ENCODE measurements at regions not wholly inside any gene's neighbourhood (a gene's known extent, or its start where the extent isn't known, plus 50 kb on each side); places are given as distances from the start of the nearest gene placed in this dataset.

DNA sequence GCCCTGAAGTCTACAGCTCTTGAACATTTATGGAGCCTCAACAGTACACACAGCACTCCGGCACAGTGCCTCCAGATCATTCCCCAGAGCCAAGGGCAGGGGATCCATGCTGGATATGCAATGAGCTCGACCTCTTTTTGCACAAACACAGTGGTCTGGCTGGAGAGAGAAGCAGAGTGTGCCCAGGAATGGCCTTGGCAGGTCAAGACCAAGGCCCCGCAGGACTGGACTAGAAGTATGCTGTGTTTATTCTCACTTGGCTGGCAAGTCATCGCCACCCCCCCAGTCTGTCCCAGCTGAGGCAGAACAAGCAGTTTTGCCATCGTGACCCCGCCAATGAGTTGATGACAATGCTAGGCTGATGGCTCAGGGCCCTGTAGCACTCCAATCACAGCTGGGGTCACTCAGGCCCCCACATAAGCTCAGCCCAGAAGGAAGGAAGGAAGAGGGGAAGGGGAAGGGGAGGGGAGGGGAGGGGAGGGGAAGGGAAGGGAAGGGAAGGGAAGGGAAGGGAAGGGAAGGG lies 212.1 kb downstream of the TTC32 start:
- no peak overlapping the region for H3K27ac ChIP-seq (ENCODE audit: insufficient read length, low read depth, low read length)
- no peak overlapping the region for H2AK5ac ChIP-seq (ENCODE audit: insufficient read length, low read length)
- H4K8ac ChIP-seq (replicated peaks; ENCODE audit: insufficient read length, low read depth, low read length), result no peak overlapping the region
- H4K91ac ChIP-seq (ENCODE audit: insufficient read length, low read depth, low read length), result no peak overlapping the region
- H2BK12ac ChIP-seq (ENCODE audit: insufficient read length, low read depth, low read length), result no peak overlapping the region
- TF ChIP-seq, protein P1, sequence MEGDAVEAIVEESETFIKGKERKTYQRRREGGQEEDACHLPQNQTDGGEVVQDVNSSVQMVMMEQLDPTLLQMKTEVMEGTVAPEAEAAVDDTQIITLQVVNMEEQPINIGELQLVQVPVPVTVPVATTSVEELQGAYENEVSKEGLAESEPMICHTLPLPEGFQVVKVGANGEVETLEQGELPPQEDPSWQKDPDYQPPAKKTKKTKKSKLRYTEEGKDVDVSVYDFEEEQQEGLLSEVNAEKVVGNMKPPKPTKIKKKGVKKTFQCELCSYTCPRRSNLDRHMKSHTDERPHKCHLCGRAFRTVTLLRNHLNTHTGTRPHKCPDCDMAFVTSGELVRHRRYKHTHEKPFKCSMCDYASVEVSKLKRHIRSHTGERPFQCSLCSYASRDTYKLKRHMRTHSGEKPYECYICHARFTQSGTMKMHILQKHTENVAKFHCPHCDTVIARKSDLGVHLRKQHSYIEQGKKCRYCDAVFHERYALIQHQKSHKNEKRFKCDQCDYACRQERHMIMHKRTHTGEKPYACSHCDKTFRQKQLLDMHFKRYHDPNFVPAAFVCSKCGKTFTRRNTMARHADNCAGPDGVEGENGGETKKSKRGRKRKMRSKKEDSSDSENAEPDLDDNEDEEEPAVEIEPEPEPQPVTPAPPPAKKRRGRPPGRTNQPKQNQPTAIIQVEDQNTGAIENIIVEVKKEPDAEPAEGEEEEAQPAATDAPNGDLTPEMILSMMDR (conservative IDR thresholded peaks at IDR 0.05), result no peak
- H4K20me1 ChIP-seq (ENCODE audit: control insufficient read depth, insufficient read depth, insufficient read length), result no peaks in the 10 kb centered on the region
- no peaks in the 10 kb centered on the region for H3K9me3 Mint-ChIP-seq
- no CpG with 5 or more reads among the region's 6 CpGs for WGBS (ENCODE audit: extremely low coverage, insufficient read length, low lambda C conversion rate)
- no peak overlapping the region for H3T11ph ChIP-seq (ENCODE audit: low read length)
- H3K4me1 ChIP-seq (ENCODE audit: insufficient read depth, low read length), result no peaks in the 10 kb centered on the region
- no peaks in the 10 kb centered on the region for H3K79me1 ChIP-seq (ENCODE audit: insufficient read depth, low read depth, low read length, poor library complexity, severe bottlenecking)
- no peak overlapping the region for H3K14ac ChIP-seq (ENCODE audit: insufficient read depth, low read length)
- H3K23ac ChIP-seq (ENCODE audit: insufficient read length, low read depth, low read length), result no peak overlapping the region
- H2BK5ac ChIP-seq (ENCODE audit: insufficient read length, low read length), result no peak overlapping the region
- H3K4ac ChIP-seq (ENCODE audit: low read depth, low read length), result no peak overlapping the region
- no peaks in the 10 kb centered on the region for H3K4me1 Mint-ChIP-seq
- H2BK15ac ChIP-seq (ENCODE audit: low read depth, low read length), result no peak overlapping the region
- no peak overlapping the region for H3K4me3 Mint-ChIP-seq
- peaks cover 6% of the 10 kb centered on the region for H3K27me3 Mint-ChIP-seq (ENCODE audit: low read depth)
- no peaks in the 10 kb centered on the region for H3K79me2 ChIP-seq (ENCODE audit: insufficient read depth, low read length)
- H3K36me3 Mint-ChIP-seq (ENCODE audit: insufficient read depth in 1 of 3, low read depth in 3 of 3), result no peaks in the 10 kb centered on the region
- no peaks in the 10 kb centered on the region for H3K9me3 ChIP-seq (ENCODE audit: control insufficient read depth, low read depth, low read length)
- no peak overlapping the region for H2AFZ ChIP-seq (ENCODE audit: low read length)
- no peaks in the 10 kb centered on the region for H3K27me3 ChIP-seq (ENCODE audit: insufficient read depth, low read length)
- H3K27ac Mint-ChIP-seq, result no peak overlapping the region
- H3K18ac ChIP-seq (ENCODE audit: insufficient read length, low read depth, low read length), result no peak overlapping the region
- DNase-seq, result no peak
- H2BK20ac ChIP-seq (ENCODE audit: low read depth, low read length, poor library complexity, severe bottlenecking), result no peak overlapping the region
- H3K9ac ChIP-seq (ENCODE audit: extremely low read depth, insufficient read length, low read length), result no peak overlapping the region
- H3K56ac ChIP-seq (ENCODE audit: insufficient read length, low read depth, low read length), result no peak overlapping the region
- no peak overlapping the region for H2BK120ac ChIP-seq (ENCODE audit: low read depth, low read length, poor library complexity, severe bottlenecking)
- H3K23me2 ChIP-seq (ENCODE audit: insufficient read length, low read depth, low read length, poor library complexity, severe bottlenecking), result no peaks in the 10 kb centered on the region
- H3K4me2 ChIP-seq (ENCODE audit: insufficient read depth, insufficient read length, low read length), result no peak overlapping the region
- H4K5ac ChIP-seq (ENCODE audit: insufficient read length, low read depth, low read length), result no peak overlapping the region

Measured in H9 (cell line).